H7 (cell line): ENCODE measurements at regions not wholly inside any gene's neighbourhood (a gene's known extent, or its start where the extent isn't known, plus 50 kb on each side); places are given as distances from the start of the nearest gene placed in this dataset.
"Not testable (repeated sequence)": the region's sequence is repeated elsewhere in the genome, so short reads cannot be mapped to it uniquely, and the experiment has no call there.

Source experiments
- DNase-seq: peaks from one replicate; pipeline ENCODE4 v3.0.0; 2012
- H3K27me3 ChIP-seq: 2 replicates; pipeline ENCODE4 v1.6.0; 2011; ENCODE audit warnings: mild to moderate bottlenecking, low read length; ENCODE audit not compliant: control insufficient read depth, insufficient read depth
- H3K36me3 ChIP-seq: replicated peaks from 2 replicates; pipeline ENCODE4 v1.5.1; 2011; ENCODE audit warnings: low read length; ENCODE audit not compliant: control insufficient read depth, insufficient read depth
- H3K4me3 ChIP-seq: 2 replicates; pipeline ENCODE4 v1.5.1; 2011; ENCODE audit warnings: low read depth, mild to moderate bottlenecking, control low read depth, low read length, moderate library complexity; ENCODE audit not compliant: insufficient read depth

DNA sequence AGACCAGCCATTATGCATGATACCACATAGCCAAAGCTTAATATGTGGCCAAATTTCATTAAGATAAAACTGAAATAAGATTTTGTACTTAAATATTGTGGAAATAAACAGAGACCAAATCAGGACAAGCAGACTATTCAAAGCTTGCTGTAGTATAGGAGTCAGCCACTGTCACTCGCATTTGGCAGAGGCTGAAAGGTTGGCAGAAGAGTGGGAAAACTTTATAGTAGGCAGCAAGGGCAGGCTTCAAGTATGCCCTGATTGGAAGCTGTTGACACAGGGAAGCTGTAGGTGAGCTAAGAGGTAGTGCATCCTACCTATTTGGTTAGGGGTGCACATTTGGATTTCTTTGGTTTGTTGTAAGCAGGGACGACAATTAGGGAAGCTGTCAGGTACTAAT lies 202.5 kb upstream of the PDZRN3 start:
- no peak for DNase-seq
- Histone ChIP-seq H3K36me3 (no peaks in the 10 kb centered on the region), H3K4me3 (no peak overlapping the region), H3K27me3 (no peaks in the 10 kb centered on the region)

DNA sequence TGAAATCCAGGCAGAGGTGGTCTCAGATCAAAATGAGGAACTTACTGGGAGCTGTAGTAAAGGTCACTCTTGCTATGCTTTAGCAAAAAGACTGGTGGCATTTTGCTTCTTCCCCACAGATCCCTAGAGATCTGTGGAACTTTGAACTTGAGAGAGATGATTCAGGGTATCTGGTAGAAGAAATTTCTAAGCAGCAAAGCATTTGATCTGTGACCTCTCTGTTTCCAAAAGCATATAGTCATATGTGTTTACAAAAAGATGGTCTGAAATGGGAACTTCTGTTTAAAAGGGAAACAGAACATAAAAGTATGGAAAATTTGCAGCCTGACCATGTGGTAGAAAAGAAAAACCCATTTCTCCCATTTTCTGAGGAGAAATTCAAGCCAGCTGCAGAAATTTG lies 196.2 kb upstream of the PDZRN3 start:
- H3K27me3 ChIP-seq, H3K36me3 ChIP-seq, H3K4me3 ChIP-seq, DNase-seq: not testable (repeated sequence)

GRCh38 chr3:73820431-73820830 lies 195.7 kb upstream of the PDZRN3 start:
- Histone ChIP-seq H3K27me3 (no peaks in the 10 kb centered on the region), H3K36me3 (no peaks in the 10 kb centered on the region), H3K4me3 (no peak overlapping the region)
- DNase-seq, result no peak

DNA sequence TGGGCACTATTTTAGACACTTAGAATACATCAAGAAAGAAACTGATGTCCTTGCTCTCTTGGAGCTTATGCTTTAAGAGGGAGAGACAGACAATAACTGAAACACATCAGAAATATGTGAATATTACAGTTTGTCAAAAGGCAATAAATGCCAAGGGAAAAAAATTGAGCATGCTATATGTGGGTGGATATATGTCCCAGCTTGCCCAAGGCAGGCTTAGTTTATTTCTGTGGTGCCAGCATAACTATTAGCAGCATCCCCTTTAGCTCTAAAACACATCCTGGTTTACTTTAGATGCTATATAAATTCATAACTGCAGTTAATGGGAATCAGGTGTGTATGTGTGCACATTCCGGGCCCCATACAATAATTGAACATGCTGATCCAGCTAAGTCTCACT lies 191.2 kb upstream of the PDZRN3 start:
- H3K27me3 ChIP-seq, result no peaks in the 10 kb centered on the region
- DNase-seq, result no peak
- H3K36me3 ChIP-seq, result no peaks in the 10 kb centered on the region
- no peak overlapping the region for H3K4me3 ChIP-seq

GRCh38 chr3:73813692-73814292 lies 189.1 kb upstream of the PDZRN3 start:
- no peak overlapping the region for H3K4me3 ChIP-seq
- no peak for DNase-seq
- no peaks in the 10 kb centered on the region for H3K27me3 ChIP-seq
- H3K36me3 ChIP-seq, result no peaks in the 10 kb centered on the region

GRCh38 chr3:73813291-73813690 lies 188.6 kb upstream of the PDZRN3 start:
- no peak for DNase-seq
- H3K27me3 ChIP-seq, result no peaks in the 10 kb centered on the region
- H3K4me3 ChIP-seq, result no peak overlapping the region
- H3K36me3 ChIP-seq, result no peaks in the 10 kb centered on the region

DNA sequence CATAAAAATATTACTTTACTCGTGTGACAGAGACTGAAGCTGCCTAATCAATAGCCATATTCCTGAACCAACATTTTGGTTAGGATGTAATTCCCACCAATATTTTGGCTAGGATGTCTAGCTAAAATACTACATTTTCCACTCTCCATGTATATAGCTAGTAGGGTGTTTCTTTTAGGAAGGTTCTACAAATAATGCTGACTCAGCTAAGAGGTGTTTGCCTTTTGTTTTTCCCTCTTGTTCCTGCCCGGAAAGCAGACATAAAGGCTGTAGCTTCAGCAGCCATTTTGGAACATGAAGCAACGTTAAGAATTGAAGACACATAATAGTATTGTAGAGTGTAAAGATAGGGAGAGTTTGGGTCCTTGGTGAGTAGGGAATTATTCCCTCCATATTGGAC lies 187.3 kb upstream of the PDZRN3 start:
- H3K27me3 ChIP-seq, result no peaks in the 10 kb centered on the region
- no peak for DNase-seq
- H3K36me3 ChIP-seq, result no peaks in the 10 kb centered on the region

DNA sequence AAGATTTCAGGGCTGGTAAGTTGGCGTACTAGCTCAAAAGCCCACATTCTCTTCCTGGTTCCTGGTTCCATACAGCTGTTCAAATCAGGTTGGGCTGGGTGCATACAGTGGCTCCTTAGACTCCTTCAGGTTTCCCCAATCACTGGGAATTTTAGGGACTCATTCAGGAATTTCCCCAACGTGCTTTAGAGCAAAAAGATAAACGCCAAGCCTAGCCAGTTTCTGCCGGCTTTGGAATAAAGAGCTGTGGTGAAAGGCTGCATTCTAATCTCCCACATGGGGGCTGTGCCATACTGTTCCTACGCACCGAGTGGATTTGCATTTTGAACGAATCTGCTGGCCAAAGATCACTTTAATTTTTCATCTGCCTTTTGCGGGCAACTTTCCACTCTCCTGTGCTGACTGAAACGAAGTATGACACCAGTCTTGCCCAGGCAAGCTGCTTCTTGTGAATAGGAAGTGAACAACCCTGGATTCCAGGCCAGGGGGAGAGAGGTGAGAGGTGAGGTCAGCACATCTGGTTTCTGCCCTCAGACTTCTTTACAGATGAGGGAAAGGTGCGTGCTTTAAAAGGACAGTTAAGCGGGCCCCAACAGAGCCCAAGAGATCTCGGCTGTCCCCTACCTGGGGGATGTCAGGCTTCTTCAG lies 184.2 kb upstream of the PDZRN3 start:
- no peaks in the 10 kb centered on the region for H3K36me3 ChIP-seq

More for the DNA sequence above, 187.3 kb upstream of the PDZRN3 start:
- H3K4me3 ChIP-seq, result no peak overlapping the region

DNA sequence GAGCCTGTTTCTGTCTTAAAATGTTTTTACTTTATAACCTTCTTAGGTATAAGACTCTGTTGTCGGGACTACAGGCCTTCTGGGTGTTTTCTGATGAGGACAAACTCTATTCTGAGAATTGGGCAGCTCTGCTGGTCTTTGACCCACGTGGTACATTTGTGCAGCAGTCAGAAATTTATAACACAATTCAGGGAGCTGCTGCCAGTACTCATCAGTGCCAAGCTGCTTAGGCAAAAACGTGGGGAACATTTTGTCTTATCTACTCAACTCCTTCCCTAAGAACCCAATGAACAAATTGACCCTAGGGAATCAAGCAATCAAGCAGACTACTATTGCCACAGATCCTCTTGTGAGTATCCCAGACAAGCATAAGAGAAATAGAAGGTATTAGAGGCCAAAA lies 180.7 kb upstream of the PDZRN3 start:
- Histone ChIP-seq H3K4me3 (no peak overlapping the region), H3K36me3 (no peaks in the 10 kb centered on the region), H3K27me3 (no peaks in the 10 kb centered on the region)
- DNase-seq, result no peak

More for the DNA sequence above, 184.2 kb upstream of the PDZRN3 start:
- DNase-seq, result no peak
- H3K27me3 ChIP-seq, result no peaks in the 10 kb centered on the region
- H3K4me3 ChIP-seq, result no peak overlapping the region

GRCh38 chr3:73804204-73804603 lies 179.5 kb upstream of the PDZRN3 start:
- DNase-seq, result no peak
- H3K27me3 ChIP-seq, result no peaks in the 10 kb centered on the region
- H3K4me3 ChIP-seq, result no peak overlapping the region
- no peaks in the 10 kb centered on the region for H3K36me3 ChIP-seq

GRCh38 chr3:73801444-73801843 lies 176.7 kb upstream of the PDZRN3 start:
- Histone ChIP-seq H3K27me3 (no peaks in the 10 kb centered on the region), H3K4me3 (no peak overlapping the region), H3K36me3 (no peaks in the 10 kb centered on the region)
- no peak for DNase-seq

GRCh38 chr3:73797311-73797710 lies 172.6 kb upstream of the PDZRN3 start:
- no peaks in the 10 kb centered on the region for H3K27me3 ChIP-seq
- no peak for DNase-seq
- H3K4me3 ChIP-seq, result no peak overlapping the region
- H3K36me3 ChIP-seq, result no peaks in the 10 kb centered on the region

DNA sequence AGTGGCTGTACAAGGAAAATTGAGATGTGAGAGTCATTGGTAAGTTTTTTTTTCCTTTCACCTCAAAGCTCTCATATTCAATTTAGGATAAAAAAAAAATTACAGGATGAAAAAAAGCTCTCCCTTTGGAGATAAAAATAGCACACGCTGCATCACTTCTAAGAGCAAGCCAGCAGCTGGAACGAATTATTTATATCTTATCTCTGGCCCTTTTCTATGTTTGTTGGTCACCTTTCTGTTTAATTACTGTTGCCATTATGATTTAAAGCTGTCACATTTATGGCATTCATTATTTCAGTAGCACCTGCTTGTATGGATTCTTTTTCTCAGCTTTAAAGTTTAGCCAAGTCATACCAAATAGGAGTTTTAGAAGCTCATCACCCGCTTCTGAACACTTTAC lies 171.6 kb upstream of the PDZRN3 start:
- Histone ChIP-seq H3K36me3 (no peaks in the 10 kb centered on the region), H3K27me3 (no peaks in the 10 kb centered on the region), H3K4me3 (no peak overlapping the region)
- no peak for DNase-seq

GRCh38 chr3:73791356-73791755 lies 166.6 kb upstream of the PDZRN3 start:
- H3K4me3 ChIP-seq, result no peak overlapping the region
- no peaks in the 10 kb centered on the region for H3K27me3 ChIP-seq
- H3K36me3 ChIP-seq, result no peaks in the 10 kb centered on the region
- no peak for DNase-seq

- H3K27me3 ChIP-seq, result no peaks in the 10 kb centered on the region
- no peaks in the 10 kb centered on the region for H3K36me3 ChIP-seq
- H3K4me3 ChIP-seq, result no peak overlapping the region
- DNase-seq, result no peak
These were observed 165.2 kb upstream of the PDZRN3 start for GRCh38 chr3:73789825-73790444.
